ENCODE measurements at regions not wholly inside any gene's neighbourhood (a gene's known extent, or its start where the extent isn't known, plus 50 kb on each side); places are given as distances from the start of the nearest gene placed in this dataset.

- TF ChIP-seq ZNF274 (IDR thresholded peaks at IDR 0.05; ENCODE audit: borderline replicate concordance, low read depth, low read length) (no peak), BRF1 (IDR thresholded peaks at IDR 0.05; ENCODE audit: borderline replicate concordance, extremely low read depth, insufficient read length) (no peak), IRF1 (CRISPR knock-in tag; IDR thresholded peaks at IDR 0.05; ENCODE audit: borderline replicate concordance) (no peak), CTCF (IDR thresholded peaks at IDR 0.05 in 2 of 3, conservative IDR thresholded peaks at IDR 0.05 in 1 of 3; ENCODE audit: insufficient read depth in 2 of 3, low read depth in 1 of 3, low read length in 3 of 3) (no peak), ZNF277 (CRISPR knock-in tag; IDR thresholded peaks at IDR 0.05; ENCODE audit: borderline replicate concordance) (no peak), CBX1 (IDR thresholded peaks at IDR 0.05; ENCODE audit: low read depth) (no peak), ESRRA (IDR thresholded peaks at IDR 0.05; ENCODE audit: borderline replicate concordance, low read depth) (no peak), NR2C1 (IDR thresholded peaks at IDR 0.05) (no peak), NR2C1 (tag; IDR thresholded peaks at IDR 0.05) (no peak), ATF3 (IDR thresholded peaks at IDR 0.05) (no peak), ATF3 (CRISPR knock-in tag; conservative IDR thresholded peaks at IDR 0.05) (no peak)
Observed at GRCh38 chr5:83404182-83404716, 67.3 kb upstream of the VCAN start.
